GM19467 (cell line): ENCODE measurements at regions not wholly inside any gene's neighbourhood (a gene's known extent, or its start where the extent isn't known, plus 50 kb on each side); places are given as distances from the start of the nearest gene placed in this dataset.

Source experiments
- ATAC-seq: cut with Tn5 transposase; IDR thresholded peaks from one replicate; pipeline ENCODE4 v1.9.1; 2021; ENCODE audit warnings: mild to moderate bottlenecking, moderate library complexity; ENCODE audit not compliant: unreplicated experiment

- ATAC-seq = no peak
Observed at GRCh38 chr4:116872941-116873340, 212.4 kb downstream of the TRAM1L1 start.

GRCh38 chr4:116872308-116872707 is 213.1 kb downstream of the TRAM1L1 start:
- no peak for ATAC-seq

- ATAC-seq = no peak
Observed at GRCh38 chr4:116870686-116871085, 214.7 kb downstream of the TRAM1L1 start.

- ATAC-seq = no peak
Observed at GRCh38 chr4:116866106-116866505, 219.3 kb downstream of the TRAM1L1 start.

- no peak for ATAC-seq
Observed at GRCh38 chr4:116862592-116862991, 222.8 kb downstream of the TRAM1L1 start.

- no peak for ATAC-seq
Observed at GRCh38 chr4:116860891-116861290, 224.5 kb downstream of the TRAM1L1 start.

GRCh38 chr4:116849620-116850019 is 235.8 kb downstream of the TRAM1L1 start:
- no peak for ATAC-seq

- ATAC-seq = no peak
Observed at GRCh38 chr4:116847616-116848015, 237.8 kb downstream of the TRAM1L1 start.

GRCh38 chr4:116839826-116840225 is 245.6 kb downstream of the TRAM1L1 start:
- no peak for ATAC-seq

- ATAC-seq = no peak
Observed at GRCh38 chr4:116838609-116839008, 246.8 kb downstream of the TRAM1L1 start.

GRCh38 chr4:116829187-116829586 is 256.2 kb downstream of the TRAM1L1 start:
- no peak for ATAC-seq

GRCh38 chr4:116824172-116824571 is 261.2 kb downstream of the TRAM1L1 start:
- no peak for ATAC-seq

GRCh38 chr4:116811730-116812129 is 273.6 kb downstream of the TRAM1L1 start:
- ATAC-seq = no peak

- ATAC-seq = no peak
Observed at GRCh38 chr4:116796022-116796421, 289.4 kb downstream of the TRAM1L1 start.

- ATAC-seq = no peak
Observed at GRCh38 chr4:116788723-116789122, 296.7 kb downstream of the TRAM1L1 start.

- ATAC-seq = no peak
Observed at GRCh38 chr4:116755051-116755450, 330.3 kb downstream of the TRAM1L1 start.

GRCh38 chr4:116752027-116752426 is 333.3 kb downstream of the TRAM1L1 start:
- ATAC-seq = no peak

- no peak for ATAC-seq
Observed at GRCh38 chr4:116736756-116737155, 348.6 kb downstream of the TRAM1L1 start.

GRCh38 chr4:116734178-116734577 is 351.2 kb downstream of the TRAM1L1 start:
- ATAC-seq = no peak

GRCh38 chr4:116733370-116733769 is 352.0 kb downstream of the TRAM1L1 start:
- ATAC-seq = no peak

- no peak for ATAC-seq
Observed at GRCh38 chr4:116726523-116726922, 358.9 kb downstream of the TRAM1L1 start.

GRCh38 chr4:116724249-116724648 is 361.1 kb downstream of the TRAM1L1 start:
- peak; percentile 69 for ATAC-seq

GRCh38 chr4:116705466-116705865 is 379.9 kb downstream of the TRAM1L1 start:
- no peak for ATAC-seq

- no peak for ATAC-seq
Observed at GRCh38 chr4:116702949-116703348, 382.4 kb downstream of the TRAM1L1 start.
